NCI-H1694 (cell line): ENCODE measurements at regions not wholly inside any gene's neighbourhood (a gene's known extent, or its start where the extent isn't known, plus 50 kb on each side); places are given as distances from the start of the nearest gene placed in this dataset.

ENCODE experiments used
- DNase-seq: peaks from one replicate; lab custom pipeline; 2025; lab: John Stamatoyannopoulos, UW

- no peak for DNase-seq
Measured at GRCh38 chr11:104830508-104830907, 67.8 kb downstream of the CASP12 start.

DNA sequence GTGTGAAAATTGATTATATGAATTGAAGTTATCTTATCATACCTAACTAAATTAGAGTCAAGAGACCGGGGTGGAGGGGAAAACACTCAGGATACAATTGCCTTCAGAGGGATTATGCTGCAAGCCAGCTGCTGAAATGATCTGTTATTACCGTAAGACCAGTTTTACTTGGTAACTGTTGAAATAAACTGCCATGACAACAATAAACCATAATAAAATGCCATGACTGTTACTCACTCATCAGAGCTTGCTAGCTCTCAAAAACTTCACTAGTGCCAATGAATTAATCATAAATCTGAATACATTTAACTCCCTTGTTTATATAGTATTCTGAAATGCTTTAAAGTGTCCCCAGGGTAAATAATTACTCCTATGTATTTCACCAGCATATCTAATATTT lies 68.2 kb downstream of the CASP12 start:
- DNase-seq = no peak

- DNase-seq = no peak
Measured at GRCh38 chr11:104826772-104827171, 71.5 kb downstream of the CASP12 start.

DNA sequence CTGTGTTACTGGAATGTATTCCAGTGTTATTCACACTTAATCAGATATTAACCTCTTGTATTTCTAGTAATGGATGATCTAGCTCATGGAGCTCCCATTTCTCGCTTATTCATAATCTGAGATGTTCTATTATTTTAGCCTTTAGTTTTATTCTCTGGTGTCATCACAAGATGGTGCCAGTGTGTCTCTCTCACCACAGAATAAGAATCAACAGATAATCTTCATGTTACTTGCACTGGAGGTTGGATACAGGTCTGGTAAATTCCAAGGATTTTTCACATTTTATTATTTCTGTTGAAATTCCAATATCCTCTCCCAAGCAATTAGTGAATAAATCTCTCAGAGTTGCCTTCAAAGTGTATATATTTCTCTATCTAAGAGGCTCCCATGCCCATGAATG lies 74.6 kb downstream of the CASP12 start:
- DNase-seq = no peak

GRCh38 chr11:104820431-104820830 lies 77.8 kb downstream of the CASP12 start:
- no peak for DNase-seq

- DNase-seq = no peak
Measured at GRCh38 chr11:104819603-104820002, 78.7 kb downstream of the CASP12 start.

- DNase-seq = no peak
Measured at GRCh38 chr11:104819107-104819506, 79.2 kb downstream of the CASP12 start.

DNA sequence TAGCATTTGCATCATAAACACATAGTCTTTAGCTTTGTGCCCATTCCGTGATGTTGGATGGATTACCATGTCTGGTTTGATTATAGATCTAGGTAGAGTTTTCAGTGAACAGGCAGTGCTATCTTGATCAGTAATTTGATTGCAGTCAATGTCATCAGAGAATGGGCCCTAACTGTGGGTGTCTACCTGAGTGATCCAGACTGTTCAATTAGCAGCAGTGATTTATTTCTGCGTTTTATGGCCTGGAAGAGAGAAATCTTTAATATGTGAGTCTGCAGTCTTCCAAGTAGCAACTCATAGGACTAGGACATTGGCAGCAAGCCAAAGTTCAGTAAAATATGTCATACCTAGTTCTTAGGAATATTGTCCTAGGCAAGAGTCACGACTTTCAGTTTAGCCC lies 80.3 kb downstream of the CASP12 start:
- no peak for DNase-seq

GRCh38 chr11:104813532-104813931 lies 84.7 kb downstream of the CASP12 start:
- DNase-seq = no peak

DNA sequence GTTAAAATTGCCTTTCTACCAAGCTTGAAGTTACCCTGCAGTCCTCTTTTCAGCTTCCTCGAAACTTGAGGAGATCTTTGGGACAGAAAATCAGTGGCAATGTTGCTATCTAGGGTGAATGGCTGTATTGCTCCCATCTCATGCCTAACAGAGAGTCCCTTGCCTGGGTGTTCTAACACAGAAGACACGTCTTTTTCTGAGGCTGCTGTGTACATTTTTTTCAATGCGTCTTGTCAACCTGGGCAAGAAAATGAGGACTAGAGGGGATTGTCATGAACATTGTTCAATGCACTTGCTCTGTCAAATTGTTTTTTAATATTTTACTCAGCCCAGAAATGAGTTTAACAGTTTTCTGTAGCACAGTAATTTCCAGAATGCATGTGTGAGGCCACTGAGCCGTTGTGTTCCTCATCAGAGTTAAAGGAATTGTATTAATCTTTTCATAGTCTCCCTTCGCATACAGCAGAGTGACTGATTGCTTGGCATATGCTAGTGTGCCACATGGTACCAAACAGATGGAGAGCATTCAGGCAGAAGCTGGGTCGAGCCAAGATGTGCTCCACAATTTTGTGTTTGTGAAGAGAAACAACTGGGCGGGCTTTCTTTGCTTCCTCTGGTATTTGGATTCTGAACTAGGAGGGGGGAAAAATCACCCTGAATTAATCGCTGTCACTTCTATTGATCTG lies 86.0 kb downstream of the CASP12 start:
- DNase-seq = peak; percentile 56

- DNase-seq = no peak
Measured at GRCh38 chr11:104803776-104804175, 94.5 kb downstream of the CASP12 start.

- no peak for DNase-seq
Measured at GRCh38 chr11:104799251-104799650, 99.0 kb downstream of the CASP12 start.

GRCh38 chr11:104798789-104799188 lies 99.5 kb downstream of the CASP12 start:
- DNase-seq = no peak

GRCh38 chr11:104796301-104796700 lies 102.0 kb downstream of the CASP12 start:
- DNase-seq = no peak

GRCh38 chr11:104795501-104796213 lies 102.6 kb downstream of the CASP12 start:
- DNase-seq = no peak

GRCh38 chr11:104792861-104793260 lies 105.4 kb downstream of the CASP12 start:
- no peak for DNase-seq

- no peak for DNase-seq
Measured at GRCh38 chr11:104791896-104792295, 106.4 kb downstream of the CASP12 start.

- no peak for DNase-seq
Measured at GRCh38 chr11:104784684-104785460, 113.4 kb downstream of the CASP12 start.

DNA sequence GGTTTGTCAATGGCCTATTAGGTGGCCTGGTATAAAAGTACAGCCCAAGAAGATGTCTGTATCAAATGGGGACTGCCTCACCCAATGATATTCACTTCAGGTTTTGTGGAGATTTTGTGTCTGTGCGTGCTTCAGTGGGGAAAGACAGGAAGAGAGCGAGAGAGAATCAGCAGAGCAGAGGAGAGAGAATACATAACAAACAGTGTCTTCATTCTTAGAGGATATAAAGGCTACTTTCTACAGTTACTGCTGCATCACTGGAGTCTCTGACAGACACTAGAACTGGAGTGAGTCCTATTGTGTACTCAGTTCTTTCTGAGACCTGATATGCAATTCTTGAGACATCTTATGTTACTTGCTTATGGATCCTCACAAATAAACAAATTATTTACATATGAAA lies 115.0 kb downstream of the CASP12 start:
- no peak for DNase-seq

DNA sequence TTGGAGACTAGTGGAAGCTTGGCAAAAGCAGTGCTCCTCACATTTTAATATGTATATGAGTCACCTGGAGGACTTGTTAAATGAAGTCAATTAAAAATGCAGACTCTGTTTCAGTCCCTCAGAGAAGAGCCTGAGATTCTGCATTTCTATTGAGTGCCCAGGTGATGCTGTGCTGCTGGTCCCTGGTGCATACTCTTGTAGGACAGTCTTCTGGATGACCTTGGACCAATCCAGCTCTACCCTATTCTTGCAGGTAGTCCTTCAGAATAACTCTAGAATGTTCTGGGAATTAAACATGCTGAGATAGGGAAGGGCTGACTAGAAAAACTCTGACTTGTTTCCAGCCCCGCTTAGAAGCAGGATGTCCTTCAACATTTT lies 115.9 kb downstream of the CASP12 start:
- DNase-seq = no peak

- no peak for DNase-seq
Measured at GRCh38 chr11:104781719-104782376, 116.4 kb downstream of the CASP12 start.

DNA sequence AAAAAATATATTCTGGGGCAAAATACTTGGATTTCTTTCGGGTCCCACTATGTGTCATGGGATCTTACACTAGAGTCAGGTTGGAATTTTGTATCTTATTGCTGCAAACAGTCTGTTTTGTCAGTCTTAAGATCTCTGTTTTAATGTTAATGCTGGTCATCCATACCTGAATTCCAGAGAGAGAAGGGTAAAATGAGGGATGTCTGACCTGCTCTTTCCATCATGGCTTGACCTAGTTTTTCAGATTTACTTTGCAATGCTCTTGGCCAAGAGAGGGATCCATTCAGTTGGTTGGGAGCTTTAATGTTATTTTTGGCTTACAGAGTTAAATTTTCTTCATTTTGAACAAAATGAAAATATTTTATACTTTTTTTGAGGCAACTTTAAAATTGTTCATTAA lies 117.2 kb downstream of the CASP12 start:
- no peak for DNase-seq
